HPDE6-E6E7 (cell line): ENCODE measurements at regions not wholly inside any gene's neighbourhood (a gene's known extent, or its start where the extent isn't known, plus 50 kb on each side); places are given as distances from the start of the nearest gene placed in this dataset.
A peak's percentile ranks its signal among the peaks of the same experiment; 100 is the strongest.

Source experiments
- DNase-seq: peaks from one replicate; pipeline ENCODE4 v3.0.0; 2011; ENCODE audit warnings: missing footprints; ENCODE audit errors: extremely low spot score

- no peak for DNase-seq
These were observed 103.3 kb upstream of the PRR23E start for GRCh38 chr3:127089486-127090145.

GRCh38 chr3:127090218-127091160 is 102.4 kb upstream of the PRR23E start:
- DNase-seq: no peak

- no peak for DNase-seq
These were observed 101.6 kb upstream of the PRR23E start for GRCh38 chr3:127091376-127091775.

GRCh38 chr3:127092368-127092767 is 100.6 kb upstream of the PRR23E start:
- DNase-seq: no peak

- no peak for DNase-seq
These were observed 100.2 kb upstream of the PRR23E start for GRCh38 chr3:127092776-127093175.

GRCh38 chr3:127093312-127093711 is 99.6 kb upstream of the PRR23E start:
- DNase-seq: no peak

GRCh38 chr3:127095774-127096173 is 97.2 kb upstream of the PRR23E start:
- no peak for DNase-seq

- DNase-seq: no peak
These were observed 96.5 kb upstream of the PRR23E start for GRCh38 chr3:127096256-127097071.

- DNase-seq: no peak
These were observed 95.9 kb upstream of the PRR23E start for GRCh38 chr3:127097072-127097405.

- DNase-seq: no peak
These were observed 95.5 kb upstream of the PRR23E start for GRCh38 chr3:127097481-127097880.

- no peak for DNase-seq
These were observed 92.9 kb upstream of the PRR23E start for GRCh38 chr3:127099982-127100381.

- DNase-seq: no peak
These were observed 92.2 kb upstream of the PRR23E start for GRCh38 chr3:127100459-127101410.

GRCh38 chr3:127101411-127102187 is 91.3 kb upstream of the PRR23E start:
- no peak for DNase-seq

- no peak for DNase-seq
These were observed 90.8 kb upstream of the PRR23E start for GRCh38 chr3:127102188-127102520.

- DNase-seq: no peak
These were observed 90.3 kb upstream of the PRR23E start for GRCh38 chr3:127102587-127102986.

- no peak for DNase-seq
These were observed 89.9 kb upstream of the PRR23E start for GRCh38 chr3:127103080-127103479.

- no peak for DNase-seq
These were observed 88.3 kb upstream of the PRR23E start for GRCh38 chr3:127104586-127104985.

- DNase-seq: peak; percentile 13
These were observed 87.3 kb upstream of the PRR23E start for GRCh38 chr3:127105587-127105986.

- DNase-seq: no peak
These were observed 86.9 kb upstream of the PRR23E start for GRCh38 chr3:127106053-127106452.

GRCh38 chr3:127106456-127106855 is 86.5 kb upstream of the PRR23E start:
- no peak for DNase-seq

GRCh38 chr3:127107002-127107401 is 85.9 kb upstream of the PRR23E start:
- DNase-seq: no peak
